ENCODE measurements at regions not wholly inside any gene's neighbourhood (a gene's known extent, or its start where the extent isn't known, plus 50 kb on each side); places are given as distances from the start of the nearest gene placed in this dataset.

DNA sequence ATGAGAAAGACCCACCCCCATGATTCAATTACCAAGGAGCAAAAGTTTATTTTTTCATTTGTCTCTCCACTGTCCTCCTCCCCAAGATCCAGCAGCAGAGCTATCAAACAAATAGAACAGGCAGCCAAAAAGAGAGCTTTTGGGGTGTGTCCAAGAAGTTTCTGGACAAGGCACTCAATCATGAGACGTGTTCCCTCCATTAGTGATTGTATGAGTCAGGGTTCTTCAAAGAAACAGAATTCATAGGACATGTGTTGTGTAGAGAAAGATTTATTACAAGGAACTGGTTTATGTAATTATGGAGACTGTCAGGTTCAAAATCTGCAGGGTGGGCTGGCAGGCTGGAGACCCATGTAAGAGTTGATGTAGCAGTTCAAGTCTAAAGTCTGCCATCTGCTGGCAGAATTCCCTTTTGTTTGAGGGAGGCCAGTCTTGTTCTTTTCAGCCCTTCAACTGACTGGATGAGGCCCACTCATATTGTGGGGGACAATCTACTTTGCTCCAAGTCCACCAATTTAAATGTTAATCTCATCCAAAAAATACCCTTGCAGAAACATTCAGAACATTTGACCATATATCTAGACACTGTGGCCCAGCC is 248.1 kb upstream of the OPRM1 start:
- CTCF ChIA-PET (ENCODE audit: partially characterized antibody), result interaction anchor here (0.7 to 3.0 kb wide), 9 partner anchors 9 to 258 kb away, joined by 3 to 10 read pairs (median 3); no protein-coding TSS in a partner anchor
- FAIRE-seq, result peak; percentile 55
- 96% methylated on average over 1 of the region's 1 CpG; no CpG with 5 or more reads in 1 of the 2 experiments for WGBS, 2 experiments (ENCODE audit: extremely low coverage in 1 of 2, insufficient coverage in 1 of 2, insufficient read length in 1 of 2, insufficient replicate concordance in 2 of 2, low coverage in 1 of 2, low lambda C conversion rate in 2 of 2, missing lambda C conversion rate in 1 of 2)

More for the DNA sequence above, 248.1 kb upstream of the OPRM1 start:
- Histone ChIP-seq H3K23ac (ENCODE audit: insufficient read length) (no peak overlapping the region), H3K4me2 (ENCODE audit: insufficient read depth in 1 of 2, low read depth in 2 of 2, low read length in 2 of 2) (no peak overlapping the region), H3K14ac (ENCODE audit: insufficient read length) (no peak overlapping the region), H4K20me1 (replicated peaks in 1 of 2; ENCODE audit: control insufficient read depth in 1 of 2, insufficient read depth in 2 of 2, low read length in 2 of 2) (no peaks in the 10 kb centered on the region), H3K36me3 (ENCODE audit: control insufficient read depth in 2 of 4, insufficient read depth in 4 of 4, low read length in 3 of 4) (no peaks in the 10 kb centered on the region), H4K5ac (ENCODE audit: insufficient read length, low read depth, low read length) (no peak overlapping the region), H3K79me2 (ENCODE audit: control insufficient read depth in 1 of 2, insufficient read depth in 2 of 2, low read length in 2 of 2) (no peaks in the 10 kb centered on the region), H2AFZ (ENCODE audit: low read length) (no peak overlapping the region), H3K4me1 (replicated peaks in 1 of 4; ENCODE audit: control insufficient read depth in 3 of 4, insufficient read depth in 4 of 4, low read length in 3 of 4) (no peaks in the 10 kb centered on the region), H3K4me3 (ENCODE audit: extremely low read depth in 1 of 4, insufficient read depth in 2 of 4, low read depth in 3 of 4, low read length in 4 of 4) (no peak overlapping the region), H2BK20ac (ENCODE audit: low read length) (no peak overlapping the region), H2AK5ac (ENCODE audit: low read depth, low read length) (no peak overlapping the region), H3K4ac (replicated peaks; ENCODE audit: insufficient read length, low read depth, low read length) (no peak overlapping the region), H2BK120ac (replicated peaks; ENCODE audit: low read depth, low read length) (no peak overlapping the region), H3K27ac (ENCODE audit: low read depth, low read length) (no peak overlapping the region), H3K56ac (replicated peaks; ENCODE audit: insufficient read length, low read depth, low read length) (no peak overlapping the region), H3K23me2 (ENCODE audit: low read depth, low read length) (no peaks in the 10 kb centered on the region), H3K9ac (replicated peaks in 1 of 4; ENCODE audit: extremely low read depth in 1 of 4, low read depth in 3 of 4, low read length in 3 of 4) (no peak overlapping the region), H3K79me1 (ENCODE audit: low read depth, low read length) (no peaks in the 10 kb centered on the region), H4K91ac (replicated peaks; ENCODE audit: insufficient read length, low read length) (no peak overlapping the region), H2BK5ac (ENCODE audit: low read depth, low read length) (no peak overlapping the region), H3K18ac (ENCODE audit: extremely low read depth, low read length) (no peak overlapping the region), H2BK12ac (ENCODE audit: low read depth, low read length) (no peak overlapping the region), H2BK15ac (ENCODE audit: low read length) (no peak overlapping the region), H3K9me3 (ENCODE audit: insufficient read depth in 2 of 2, low read depth in 1 of 2, low read length in 1 of 2) (no peaks in the 10 kb centered on the region), H4K8ac (ENCODE audit: extremely low read depth, insufficient read depth, low read length) (no peak overlapping the region), H3K27me3 (replicated peaks in 1 of 4; ENCODE audit: control insufficient read depth in 3 of 4, extremely low read depth in 1 of 4, insufficient read depth in 3 of 4, low read length in 3 of 4) (no peaks in the 10 kb centered on the region)
- no peak for DNase-seq (ENCODE audit: low read depth in 1 of 2, low spot score in 2 of 2)
- POLR2A ChIA-PET (ENCODE audit: partially characterized antibody), result no interaction called here
- TF ChIP-seq, protein P1, sequence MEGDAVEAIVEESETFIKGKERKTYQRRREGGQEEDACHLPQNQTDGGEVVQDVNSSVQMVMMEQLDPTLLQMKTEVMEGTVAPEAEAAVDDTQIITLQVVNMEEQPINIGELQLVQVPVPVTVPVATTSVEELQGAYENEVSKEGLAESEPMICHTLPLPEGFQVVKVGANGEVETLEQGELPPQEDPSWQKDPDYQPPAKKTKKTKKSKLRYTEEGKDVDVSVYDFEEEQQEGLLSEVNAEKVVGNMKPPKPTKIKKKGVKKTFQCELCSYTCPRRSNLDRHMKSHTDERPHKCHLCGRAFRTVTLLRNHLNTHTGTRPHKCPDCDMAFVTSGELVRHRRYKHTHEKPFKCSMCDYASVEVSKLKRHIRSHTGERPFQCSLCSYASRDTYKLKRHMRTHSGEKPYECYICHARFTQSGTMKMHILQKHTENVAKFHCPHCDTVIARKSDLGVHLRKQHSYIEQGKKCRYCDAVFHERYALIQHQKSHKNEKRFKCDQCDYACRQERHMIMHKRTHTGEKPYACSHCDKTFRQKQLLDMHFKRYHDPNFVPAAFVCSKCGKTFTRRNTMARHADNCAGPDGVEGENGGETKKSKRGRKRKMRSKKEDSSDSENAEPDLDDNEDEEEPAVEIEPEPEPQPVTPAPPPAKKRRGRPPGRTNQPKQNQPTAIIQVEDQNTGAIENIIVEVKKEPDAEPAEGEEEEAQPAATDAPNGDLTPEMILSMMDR (IDR thresholded peaks at IDR 0.05; ENCODE audit: control extremely low read depth in 1 of 3, insufficient read depth in 1 of 3, low read depth in 1 of 3, low read length in 3 of 3), result peak; percentile 11 to 50 (median 41); a peak in 3 of 4 replicates
- no peak for TF ChIP-seq CBX5 (IDR thresholded peaks at IDR 0.05; ENCODE audit: low read depth, low read length)
- peak; percentile 60 to 69 for TF ChIP-seq RAD21 (IDR thresholded peaks at IDR 0.05 in 1 of 2, conservative IDR thresholded peaks at IDR 0.05 in 1 of 2; ENCODE audit: low read depth in 2 of 2, low read length in 2 of 2)
